Lower lobe of right lung (tissue), 2 donors: ENCODE measurements at regions not wholly inside any gene's neighbourhood (a gene's known extent, or its start where the extent isn't known, plus 50 kb on each side); places are given as distances from the start of the nearest gene placed in this dataset.
A peak's percentile ranks its signal among the peaks of the same experiment; 100 is the strongest.

Experiments used
- ATAC-seq, 2 donors: fragments of 200-7000 bp; cut with Tn5 transposase; one replicate each; pipeline ENCODE4 v1.9.1; 2020 to 2022; ENCODE audit warnings: mild to moderate bottlenecking in 2 of 2, moderate library complexity in 2 of 2
- DNase-seq: peaks from one replicate; pipeline ENCODE4 v3.0.0-alpha.2; 2020
- H3K27ac ChIP-seq: fragments of 200-600 bp; one replicate; pipeline ENCODE4 v1.8.0; 2022
- H3K27me3 ChIP-seq: fragments of 200-600 bp; one replicate; pipeline ENCODE4 v1.8.0; 2022; ENCODE audit warnings: low read depth
- H3K36me3 ChIP-seq: fragments of 200-600 bp; one replicate; pipeline ENCODE4 v1.8.0; 2022; ENCODE audit warnings: mild to moderate bottlenecking
- H3K4me1 ChIP-seq: fragments of 200-600 bp; one replicate; pipeline ENCODE4 v1.8.0; 2022
- H3K4me3 ChIP-seq: fragments of 200-600 bp; one replicate; pipeline ENCODE4 v1.8.0; 2022; ENCODE audit warnings: mild to moderate bottlenecking
- H3K9me3 ChIP-seq: fragments of 200-600 bp; one replicate; pipeline ENCODE4 v1.8.0; 2022
- CTCF ChIP-seq: fragments of 200-600 bp; IDR thresholded peaks from one replicate; pipeline ENCODE4 v1.8.0; 2022; ENCODE audit warnings: antibody characterized with exemption, mild to moderate bottlenecking
- intact Hi-C: fragments of 100-400 bp; cut with DNase I; formaldehyde crosslinking; loops from one replicate; pipeline ENCODE4 v1.11.0; 2022
- donor health status: DM: no; HTN: yes; CAD: no; lungs with severe emphysema.

GRCh38 chr6:50589751-50590470 is 123.4 kb upstream of the TFAP2D start:
- intact Hi-C loops = no loop called here
- DNase-seq = no peak
- no peak overlapping the region for H3K27ac ChIP-seq
- no peak overlapping the region for H3K4me3 ChIP-seq
- no peak for ATAC-seq
- TF ChIP-seq CTCF = no peak
- H3K36me3 ChIP-seq = no peaks in the 10 kb centered on the region
- no peaks in the 10 kb centered on the region for H3K27me3 ChIP-seq
- no peaks in the 10 kb centered on the region for H3K9me3 ChIP-seq
- H3K4me1 ChIP-seq = no peaks in the 10 kb centered on the region

GRCh38 chr6:50591135-50591534 is 122.2 kb upstream of the TFAP2D start:
- DNase-seq (no peak), ATAC-seq (no peak)

GRCh38 chr6:50600280-50600679 is 113.0 kb upstream of the TFAP2D start:
- Histone ChIP-seq H3K27ac (no peak overlapping the region), H3K27me3 (no peaks in the 10 kb centered on the region), H3K36me3 (no peaks in the 10 kb centered on the region), H3K9me3 (no peaks in the 10 kb centered on the region), H3K4me3 (no peak overlapping the region), H3K4me1 (no peaks in the 10 kb centered on the region)
- intact Hi-C loops = loop anchor here (10.0 kb wide), 1 partner anchor 465 kb away; no protein-coding TSS in a partner anchor
- ATAC-seq = no peak
- no peak for DNase-seq
- TF ChIP-seq CTCF = no peak

More at GRCh38 chr6:50591135-50591534, 122.2 kb upstream of the TFAP2D start:
- no peak overlapping the region for H3K27ac ChIP-seq
- H3K36me3 ChIP-seq = no peaks in the 10 kb centered on the region
- no peaks in the 10 kb centered on the region for H3K27me3 ChIP-seq
- no peaks in the 10 kb centered on the region for H3K9me3 ChIP-seq
- H3K4me1 ChIP-seq = no peaks in the 10 kb centered on the region
- intact Hi-C loops = no loop called here
- H3K4me3 ChIP-seq = no peak overlapping the region
- no peak for TF ChIP-seq CTCF

- H3K4me3 ChIP-seq = no peak overlapping the region
- DNase-seq = no peak
Measured at GRCh38 chr6:50602292-50602691, 111.0 kb upstream of the TFAP2D start.

GRCh38 chr6:50608421-50608820 is 104.9 kb upstream of the TFAP2D start:
- DNase-seq (no peak), ATAC-seq (no peak)
- H3K27ac ChIP-seq = no peak overlapping the region
- no peak overlapping the region for H3K4me3 ChIP-seq
- H3K4me1 ChIP-seq = no peaks in the 10 kb centered on the region
- intact Hi-C loops = loop anchor here (10.0 kb wide), 1 partner anchor 474 kb away; no protein-coding TSS in a partner anchor
- H3K9me3 ChIP-seq = no peaks in the 10 kb centered on the region
- H3K27me3 ChIP-seq = no peaks in the 10 kb centered on the region
- H3K36me3 ChIP-seq = no peaks in the 10 kb centered on the region
- TF ChIP-seq CTCF = no peak

More at GRCh38 chr6:50602292-50602691, 111.0 kb upstream of the TFAP2D start:
- ATAC-seq = no peak
- peak; percentile 76 for TF ChIP-seq CTCF
- Histone ChIP-seq H3K36me3 (no peaks in the 10 kb centered on the region), H3K4me1 (no peaks in the 10 kb centered on the region), H3K27ac (no peak overlapping the region), H3K27me3 (no peaks in the 10 kb centered on the region), H3K9me3 (no peaks in the 10 kb centered on the region)
- intact Hi-C loops = loop anchor here (10.0 kb wide), 1 partner anchor 467 kb away; no protein-coding TSS in a partner anchor
